NCI-H82 (cell line): ENCODE measurements at regions not wholly inside any gene's neighbourhood (a gene's known extent, or its start where the extent isn't known, plus 50 kb on each side); places are given as distances from the start of the nearest gene placed in this dataset.

Experiments used
- DNase-seq: peaks from one replicate; lab custom pipeline; 2025; lab: John Stamatoyannopoulos, UW

DNA sequence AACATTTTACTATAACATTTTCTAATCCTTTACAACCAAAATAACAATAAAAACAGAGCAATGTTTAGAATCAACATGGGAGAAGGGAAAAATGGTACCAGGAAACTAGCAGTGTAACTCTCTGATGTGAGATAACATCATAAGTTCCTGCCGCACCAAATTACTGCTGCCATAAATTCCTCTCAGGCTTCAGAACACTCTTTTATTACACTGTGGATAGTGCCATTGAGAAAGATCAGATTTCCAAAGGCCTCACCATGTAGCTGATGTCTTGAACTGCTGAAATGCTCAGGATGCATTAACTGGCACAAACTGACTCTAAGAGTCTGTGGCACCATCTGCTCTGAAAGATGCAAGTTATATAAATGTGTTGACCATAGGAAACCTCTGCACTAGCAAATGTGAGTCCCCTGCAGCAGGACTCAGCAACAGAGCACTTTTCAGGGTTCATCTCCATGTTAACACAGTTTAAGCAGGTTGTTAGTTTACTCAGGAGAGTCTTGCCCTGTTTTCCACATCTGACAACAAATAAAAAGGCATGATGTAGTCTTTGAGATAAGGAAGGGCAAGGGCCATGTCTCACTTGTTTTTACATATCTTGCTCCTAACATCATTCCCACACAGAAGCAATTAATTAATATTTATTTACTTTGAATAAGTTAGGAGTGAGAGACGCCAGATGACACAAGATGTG, 218.1 kb downstream of the CETN3 start:
- no peak for DNase-seq

- no peak for DNase-seq
Observed at GRCh38 chr5:90185897-90186468, 223.6 kb downstream of the CETN3 start.

- no peak for DNase-seq
Observed at GRCh38 chr5:90184764-90185163, 224.8 kb downstream of the CETN3 start.

- no peak for DNase-seq
Observed at GRCh38 chr5:90182726-90183125, 226.8 kb downstream of the CETN3 start.

DNA sequence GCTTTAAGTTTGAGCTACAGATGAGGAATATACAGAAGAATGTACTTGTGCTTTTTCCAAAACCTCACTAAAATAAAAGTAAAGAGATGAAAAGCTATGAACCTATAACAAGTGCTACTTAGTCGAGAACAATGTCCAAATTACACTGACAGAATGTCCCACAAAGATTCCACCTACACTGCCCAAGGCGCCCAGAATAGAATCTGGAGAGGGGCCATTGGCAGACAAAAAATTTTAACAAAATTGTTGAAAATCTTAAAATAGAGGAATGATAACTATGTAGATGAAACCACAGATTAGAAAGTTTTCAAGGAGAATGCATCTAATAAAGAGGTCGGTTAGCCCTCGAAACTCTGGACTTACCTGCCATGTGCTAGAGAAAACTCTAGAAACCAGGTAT, 235.3 kb downstream of the CETN3 start:
- no peak for DNase-seq

DNA sequence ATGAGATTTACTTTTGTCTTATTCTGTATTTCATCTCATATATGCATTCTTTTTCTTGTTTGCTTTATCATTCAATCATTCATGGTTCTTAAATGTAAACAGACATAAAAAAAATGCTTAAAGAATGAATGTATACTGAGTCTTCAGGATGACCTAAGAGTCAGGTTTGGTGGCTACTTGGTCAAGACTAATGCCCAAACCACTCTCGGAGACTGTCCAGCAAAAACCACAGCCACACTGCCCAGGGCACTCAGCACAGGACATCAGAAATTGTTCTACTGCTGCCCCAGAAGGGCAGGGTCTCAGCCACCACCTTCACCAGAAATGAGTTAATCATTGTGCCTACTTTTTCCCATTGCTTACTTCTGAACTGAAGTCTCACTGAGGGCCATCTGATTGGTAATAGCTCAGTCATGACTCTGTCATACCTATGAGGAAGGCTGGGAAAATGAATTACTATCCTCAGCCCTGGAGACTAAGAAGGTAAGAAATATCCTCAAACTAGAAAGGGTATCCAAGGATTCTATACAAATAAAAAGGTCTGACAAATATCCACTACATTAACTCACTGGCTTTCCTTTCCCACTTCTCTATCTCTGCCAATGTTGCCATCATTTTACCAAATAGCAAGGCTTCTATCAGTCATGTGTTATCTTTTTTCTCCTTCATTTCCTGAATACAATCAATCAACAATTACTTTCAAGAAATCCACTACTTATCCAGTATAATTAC, 236.1 kb downstream of the CETN3 start:
- DNase-seq = no peak

GRCh38 chr5:90171466-90171865, 238.1 kb downstream of the CETN3 start:
- DNase-seq = no peak

GRCh38 chr5:90170261-90170660, 239.3 kb downstream of the CETN3 start:
- DNase-seq = no peak

DNA sequence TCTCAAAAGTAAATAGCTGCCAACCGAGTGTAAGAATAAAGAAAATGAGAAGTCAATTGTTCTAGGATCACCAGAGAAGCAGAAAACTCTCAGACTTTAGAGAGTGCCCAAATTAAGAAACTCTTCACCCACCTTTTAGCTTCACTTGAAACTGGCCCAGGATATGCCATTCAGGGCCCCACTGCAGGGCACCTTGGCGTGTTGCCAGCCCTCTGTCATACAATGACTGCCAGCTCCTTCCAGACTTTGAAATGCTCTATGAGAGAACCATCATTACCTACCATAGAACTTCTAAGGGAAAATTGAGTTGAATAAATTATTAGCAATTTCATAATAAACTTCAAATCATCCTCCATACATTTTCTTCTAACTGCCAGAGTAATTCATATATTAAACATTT, 240.5 kb downstream of the CETN3 start:
- DNase-seq = peak; percentile 35

DNA sequence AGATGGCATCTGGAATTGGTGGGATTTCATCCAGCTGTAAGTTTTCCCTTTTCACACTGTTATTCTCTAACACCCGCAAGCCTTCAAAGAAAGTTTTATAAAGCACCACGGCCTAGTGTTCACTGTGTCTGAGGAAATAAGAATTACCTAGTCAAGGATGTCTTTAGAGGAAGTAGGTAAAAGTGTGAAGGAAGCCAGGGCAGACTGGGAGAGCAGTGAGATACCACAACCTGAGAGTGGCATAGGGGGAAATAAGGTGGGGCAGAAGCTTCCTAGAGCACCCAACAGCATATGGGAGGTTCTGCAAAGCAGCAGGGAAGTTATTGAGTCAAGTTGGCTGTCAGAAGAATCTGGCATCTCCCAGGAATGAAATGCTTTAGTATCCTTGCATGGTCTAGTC, 241.2 kb downstream of the CETN3 start:
- no peak for DNase-seq

DNA sequence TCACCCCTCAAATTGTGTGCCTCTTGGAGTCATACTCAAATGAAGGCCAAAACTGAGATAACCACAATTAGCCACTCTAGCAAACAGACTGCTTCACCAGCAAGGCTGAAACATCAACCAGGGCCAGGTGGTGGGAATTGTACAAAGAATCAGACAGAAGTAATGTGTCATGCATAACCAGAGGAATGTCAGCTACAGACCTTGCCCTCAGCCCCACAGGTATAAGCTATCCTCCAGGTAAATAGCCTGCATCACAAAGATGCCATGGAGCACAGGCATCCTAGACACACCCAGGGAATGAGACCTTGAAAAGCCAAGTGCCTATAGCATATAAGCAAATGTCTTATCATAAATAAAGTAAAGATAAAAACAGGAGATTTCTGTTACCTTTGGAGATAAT, 242.7 kb downstream of the CETN3 start:
- DNase-seq = no peak

- DNase-seq = no peak
Observed at GRCh38 chr5:90162324-90162723, 247.2 kb downstream of the CETN3 start.

DNA sequence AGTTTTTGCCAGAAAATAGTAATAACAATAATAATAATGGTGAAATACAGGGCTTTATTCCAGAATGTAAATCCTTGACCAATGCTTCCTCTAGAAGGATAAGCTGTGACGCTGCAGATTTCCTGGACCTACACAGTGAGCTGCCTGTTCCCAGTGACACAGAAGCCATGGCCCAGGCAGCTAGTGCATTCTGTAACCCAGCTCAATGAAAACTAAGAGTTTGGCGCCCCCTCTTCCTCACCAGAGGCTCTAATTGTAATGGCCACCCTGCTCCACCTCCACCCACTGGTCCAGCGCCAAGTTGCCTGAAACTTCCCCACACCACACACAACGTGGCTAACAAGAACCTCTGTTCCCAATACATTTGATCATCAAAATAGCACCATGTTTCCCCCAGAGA, 248.1 kb downstream of the CETN3 start:
- DNase-seq = peak; percentile 55

DNA sequence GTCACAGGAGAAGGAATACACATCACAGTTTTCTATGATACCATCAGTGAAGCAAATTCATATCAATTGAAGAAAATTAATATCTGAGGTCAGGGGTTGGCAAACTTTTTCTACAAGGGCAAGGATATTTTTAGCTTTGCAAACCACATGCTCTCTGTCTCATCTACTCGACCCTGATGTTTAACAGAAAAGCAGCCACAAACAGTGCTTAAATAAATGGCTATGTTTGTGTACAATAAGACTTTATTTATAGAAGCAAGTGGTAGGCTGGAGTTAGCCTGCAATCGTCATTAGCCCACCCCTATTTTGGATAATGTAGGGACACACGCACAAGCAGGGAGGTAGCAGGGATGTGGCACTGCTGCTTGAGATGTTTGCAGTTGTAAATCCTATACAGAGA, 251.4 kb downstream of the CETN3 start:
- DNase-seq = no peak

DNA sequence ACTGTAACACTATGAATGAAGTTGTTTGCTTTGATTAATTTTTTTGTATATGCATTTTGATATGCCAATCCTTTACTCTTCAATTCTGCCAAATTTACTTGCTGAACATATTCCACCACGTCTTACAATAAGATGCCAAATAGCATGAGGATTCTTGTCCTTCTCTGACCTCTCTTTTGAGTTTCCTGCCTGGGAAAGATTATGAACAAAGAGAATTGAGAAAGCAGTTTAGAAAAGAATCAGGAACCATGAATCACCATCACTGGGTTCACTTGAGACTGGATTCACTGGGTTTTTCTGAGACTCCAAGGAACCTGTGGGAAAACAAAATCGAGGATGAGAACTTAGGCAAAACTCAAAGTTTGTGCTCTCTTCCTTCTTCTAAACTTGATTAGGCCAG, 256.5 kb downstream of the CETN3 start:
- no peak for DNase-seq

GRCh38 chr5:90144625-90145327, 264.8 kb downstream of the CETN3 start:
- DNase-seq = no peak

DNA sequence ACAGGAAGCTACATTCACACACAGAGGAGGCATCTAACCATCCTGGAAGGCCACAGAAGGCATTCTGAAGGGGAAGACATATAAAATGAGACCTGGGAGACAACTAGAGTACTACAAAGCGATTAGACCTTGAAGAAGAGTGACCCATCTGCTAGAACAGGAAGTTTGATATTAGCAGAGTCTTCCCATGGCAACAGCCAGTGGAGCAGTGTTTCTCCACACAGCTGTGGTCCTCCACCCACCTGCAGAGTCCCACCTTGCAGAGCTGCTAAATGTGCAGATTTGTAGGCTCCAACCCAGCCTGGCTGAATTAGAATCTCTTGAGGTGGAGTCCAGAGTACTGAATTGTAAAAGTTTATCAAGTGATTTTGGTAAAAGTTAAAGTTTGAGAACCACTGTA, 267.0 kb downstream of the CETN3 start:
- no peak for DNase-seq

DNA sequence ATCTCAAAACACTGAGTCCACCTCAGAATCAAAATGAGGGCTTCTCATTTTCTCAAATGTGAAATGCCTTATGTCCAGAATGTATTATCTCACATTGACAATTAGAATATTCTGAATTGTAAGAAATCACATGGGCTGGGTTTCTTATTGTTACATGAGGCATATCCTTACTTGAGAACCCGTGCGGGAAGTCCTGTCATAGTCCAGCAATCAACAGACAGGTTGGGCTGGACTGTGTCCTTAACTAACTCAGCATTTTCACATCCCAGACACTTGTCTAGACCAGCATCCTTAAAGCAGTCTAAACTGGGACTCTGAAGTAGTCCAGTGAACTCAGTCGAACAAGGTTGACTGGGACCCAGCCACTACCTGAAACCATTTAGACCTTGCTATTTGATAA, 267.6 kb downstream of the CETN3 start:
- no peak for DNase-seq

DNA sequence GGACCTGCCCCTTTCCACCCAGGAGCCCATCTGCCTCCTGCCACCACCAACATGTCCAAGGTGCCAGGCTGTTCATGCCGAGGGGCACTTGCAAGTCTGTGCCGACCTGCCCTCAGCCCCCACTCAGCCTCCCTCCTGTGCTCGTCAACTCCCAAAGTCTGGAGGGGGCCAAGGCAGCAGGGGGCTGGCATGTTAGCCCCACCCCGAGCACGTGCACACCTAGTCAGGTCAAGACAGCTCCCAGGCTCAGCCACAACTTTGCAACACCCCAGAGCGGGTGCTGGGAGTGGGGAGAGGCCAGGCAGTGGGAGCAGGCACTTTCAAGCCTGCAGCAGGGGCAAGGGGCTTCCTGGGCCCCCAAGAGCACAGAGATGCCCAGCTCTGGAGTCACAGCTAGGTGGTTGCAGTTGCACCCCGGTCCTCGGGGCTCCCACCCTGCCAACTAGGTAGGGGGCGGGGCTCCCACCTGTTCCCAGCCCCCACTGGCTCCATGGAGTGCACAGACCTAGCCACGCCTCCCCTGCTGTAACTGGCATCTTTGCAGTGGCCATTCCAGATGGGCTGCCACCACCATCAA, 272.5 kb downstream of the CETN3 start:
- no peak for DNase-seq

GRCh38 chr5:90135779-90136378, 273.7 kb downstream of the CETN3 start:
- DNase-seq = peak; percentile 44

GRCh38 chr5:90134892-90135291, 274.7 kb downstream of the CETN3 start:
- DNase-seq = no peak

DNA sequence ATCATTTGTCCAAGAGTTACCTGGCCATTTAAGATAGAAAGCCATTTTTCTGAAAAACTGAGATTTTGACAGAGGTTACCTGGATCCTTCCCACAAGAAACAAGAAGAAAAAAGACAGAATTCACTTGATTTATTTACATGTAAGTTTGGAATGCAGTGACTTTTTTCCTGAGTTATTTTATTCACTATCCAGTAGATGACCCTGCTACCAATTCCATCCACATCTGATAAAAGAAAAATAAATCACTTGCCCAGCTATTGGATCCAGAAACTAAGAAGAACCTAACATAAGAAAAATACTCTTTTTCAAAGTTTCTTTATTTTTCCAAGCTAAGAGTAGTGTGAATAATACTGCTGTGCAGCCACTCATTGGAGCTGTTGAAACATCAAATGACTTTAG, 275.2 kb downstream of the CETN3 start:
- DNase-seq = no peak
